H9 (cell line): ENCODE measurements at regions not wholly inside any gene's neighbourhood (a gene's known extent, or its start where the extent isn't known, plus 50 kb on each side); places are given as distances from the start of the nearest gene placed in this dataset.
"Not testable (repeated sequence)": the region's sequence is repeated elsewhere in the genome, so short reads cannot be mapped to it uniquely, and the experiment has no call there.

Experiments
- DNase-seq: peaks from one replicate; pipeline ENCODE4 v3.0.0-alpha.2; 2017
- H2AFZ ChIP-seq: one replicate; pipeline ENCODE4 v1.6.1; 2013; ENCODE audit warnings: mild to moderate bottlenecking, low read length, control low read depth, moderate library complexity
- H2AK5ac ChIP-seq: 2 replicates; pipeline ENCODE4 v1.6.1; 2013; ENCODE audit warnings: low read length, control low read depth, mixed read lengths; ENCODE audit not compliant: insufficient read length
- H2BK120ac ChIP-seq: one replicate; pipeline ENCODE4 v1.6.1; 2013; ENCODE audit warnings: low read depth, mild to moderate bottlenecking, low read length, control low read depth, inconsistent platforms; ENCODE audit not compliant: poor library complexity, severe bottlenecking
- H2BK12ac ChIP-seq: 2 replicates; pipeline ENCODE4 v1.6.1; 2013; ENCODE audit warnings: low read length, control low read depth, mixed read lengths, low read depth; ENCODE audit not compliant: insufficient read length
- H2BK15ac ChIP-seq: 2 replicates; pipeline ENCODE4 v1.6.1; 2013; ENCODE audit warnings: low read depth, low read length, control low read depth
- H2BK20ac ChIP-seq: one replicate; pipeline ENCODE4 v1.6.1; 2013; ENCODE audit warnings: low read depth, mild to moderate bottlenecking, low read length, control low read depth, inconsistent platforms; ENCODE audit not compliant: poor library complexity, severe bottlenecking
- H2BK5ac ChIP-seq: 2 replicates; pipeline ENCODE4 v1.6.1; 2013; ENCODE audit warnings: low read length, control low read depth, mixed read lengths; ENCODE audit not compliant: insufficient read length
- H3K14ac ChIP-seq: 2 replicates; pipeline ENCODE4 v1.6.1; 2013; ENCODE audit warnings: low read length, control low read depth; ENCODE audit not compliant: insufficient read depth
- H3K18ac ChIP-seq: 2 replicates; pipeline ENCODE4 v1.6.1; 2013; ENCODE audit warnings: low read depth, mild to moderate bottlenecking, mixed read lengths, low read length, control low read depth; ENCODE audit not compliant: insufficient read length
- H3K23ac ChIP-seq: 2 replicates; pipeline ENCODE4 v1.6.1; 2013; ENCODE audit warnings: low read length, control low read depth, mixed read lengths, low read depth; ENCODE audit not compliant: insufficient read length
- H3K23me2 ChIP-seq: 2 replicates; pipeline ENCODE4 v1.6.1; 2013; ENCODE audit warnings: low read depth, mild to moderate bottlenecking, mixed read lengths, low read length, control low read depth; ENCODE audit not compliant: insufficient read length, poor library complexity, severe bottlenecking
- H3K27ac ChIP-seq: 2 replicates; pipeline ENCODE4 v1.5.1; 2013; ENCODE audit warnings: low read length, control low read depth, mixed read lengths, low read depth; ENCODE audit not compliant: insufficient read length
- H3K27me3 ChIP-seq: 2 replicates; pipeline ENCODE4 v1.6.1; 2013; ENCODE audit warnings: low read length, control low read depth, inconsistent platforms; ENCODE audit not compliant: insufficient read depth
- H3K4ac ChIP-seq: 2 replicates; pipeline ENCODE4 v1.6.1; 2013; ENCODE audit warnings: low read depth, mild to moderate bottlenecking, control low read depth, inconsistent platforms, low read length, moderate library complexity
- H3K4me1 ChIP-seq: 2 replicates; pipeline ENCODE4 v1.6.1; 2013; ENCODE audit warnings: low read length, control low read depth, inconsistent platforms; ENCODE audit not compliant: insufficient read depth
- H3K4me2 ChIP-seq: 2 replicates; pipeline ENCODE4 v1.6.1; 2013; ENCODE audit warnings: low read length, control low read depth, mixed read lengths; ENCODE audit not compliant: insufficient read length, insufficient read depth
- H3K56ac ChIP-seq: 2 replicates; pipeline ENCODE4 v1.6.1; 2013; ENCODE audit warnings: low read depth, mild to moderate bottlenecking, mixed read lengths, low read length, control low read depth; ENCODE audit not compliant: insufficient read length
- H3K79me1 ChIP-seq: 2 replicates; pipeline ENCODE4 v1.6.1; 2013; ENCODE audit warnings: low read depth, mild to moderate bottlenecking, moderate library complexity, low read length, control low read depth, inconsistent platforms; ENCODE audit not compliant: insufficient read depth, poor library complexity, severe bottlenecking
- H3K79me2 ChIP-seq: 2 replicates; pipeline ENCODE4 v1.6.1; 2013; ENCODE audit warnings: low read length, control low read depth, inconsistent platforms; ENCODE audit not compliant: insufficient read depth
- H3K9ac ChIP-seq: 2 replicates; pipeline ENCODE4 v1.6.1; 2013; ENCODE audit warnings: low read length, control low read depth, mixed read lengths; ENCODE audit not compliant: insufficient read length; ENCODE audit errors: extremely low read depth
- H3K9me3 ChIP-seq: one replicate; pipeline ENCODE4 v1.6.1; 2013; ENCODE audit warnings: low read depth, low read length, inconsistent platforms; ENCODE audit not compliant: control insufficient read depth
- H3T11ph ChIP-seq: one replicate; pipeline ENCODE4 v1.6.1; 2013; ENCODE audit warnings: mild to moderate bottlenecking, low read length, control low read depth, inconsistent platforms
- H4K20me1 ChIP-seq: one replicate; pipeline ENCODE4 v1.6.1; 2013; ENCODE audit not compliant: control insufficient read depth, insufficient read length, insufficient read depth
- H4K5ac ChIP-seq: 2 replicates; pipeline ENCODE4 v1.6.1; 2013; ENCODE audit warnings: low read depth, mild to moderate bottlenecking, mixed read lengths, low read length, control low read depth; ENCODE audit not compliant: insufficient read length
- H4K8ac ChIP-seq: replicated peaks from 2 replicates; pipeline ENCODE4 v1.6.1; 2013; ENCODE audit warnings: low read length, control low read depth, mixed read lengths, low read depth; ENCODE audit not compliant: insufficient read length
- H4K91ac ChIP-seq: 2 replicates; pipeline ENCODE4 v1.6.1; 2013; ENCODE audit warnings: low read depth, mild to moderate bottlenecking, moderate library complexity, mixed read lengths, low read length, control low read depth; ENCODE audit not compliant: insufficient read length
- H3K27ac Mint-ChIP-seq, 3 experiments: 2 replicates in 2 of 3; 3 replicates in 1 of 3; pipeline ENCODE4 v1.8.0; 2020 to 2021; ENCODE audit warnings: mixed read lengths in 3 of 3, mild to moderate bottlenecking in 1 of 3, moderate library complexity in 1 of 3
- H3K27me3 Mint-ChIP-seq: 2 replicates; pipeline ENCODE4 v1.8.0; 2021; ENCODE audit warnings: low read depth, mild to moderate bottlenecking, moderate library complexity, mixed read lengths
- H3K36me3 Mint-ChIP-seq, 3 experiments: 2 replicates in 2 of 3; 3 replicates in 1 of 3; pipeline ENCODE4 v1.8.0; 2020 to 2021; ENCODE audit warnings: low read depth in 3 of 3, mixed read lengths in 3 of 3; ENCODE audit not compliant: insufficient read depth in 1 of 3
- H3K4me1 Mint-ChIP-seq, 2 experiments: 2 replicates each; pipeline ENCODE4 v1.8.0; 2020; ENCODE audit warnings: mixed read lengths in 2 of 2
- H3K4me3 Mint-ChIP-seq, 2 experiments: 2 replicates in 1 of 2; 3 replicates in 1 of 2; pipeline ENCODE4 v1.8.0; 2020 to 2021; ENCODE audit warnings: mild to moderate bottlenecking in 2 of 2, mixed read lengths in 2 of 2, moderate library complexity in 1 of 2
- H3K9me3 Mint-ChIP-seq, 2 experiments: 2 replicates in 1 of 2; 3 replicates in 1 of 2; pipeline ENCODE4 v1.8.0; 2020; ENCODE audit warnings: mild to moderate bottlenecking in 2 of 2, mixed read lengths in 2 of 2, moderate library complexity in 1 of 2
- WGBS: extraction: QIAGEN DNeasy Blood & Tissue Kit; methylation state at CpG from one replicate; pipeline ENCODE4 v1.1.7; 2013; ENCODE audit warnings: missing lambda C conversion rate, low lambda C conversion rate, mixed read lengths; ENCODE audit not compliant: insufficient read length; ENCODE audit errors: extremely low coverage; 5-methylcytosine and 5-hydroxymethylcytosine counted together

DNA sequence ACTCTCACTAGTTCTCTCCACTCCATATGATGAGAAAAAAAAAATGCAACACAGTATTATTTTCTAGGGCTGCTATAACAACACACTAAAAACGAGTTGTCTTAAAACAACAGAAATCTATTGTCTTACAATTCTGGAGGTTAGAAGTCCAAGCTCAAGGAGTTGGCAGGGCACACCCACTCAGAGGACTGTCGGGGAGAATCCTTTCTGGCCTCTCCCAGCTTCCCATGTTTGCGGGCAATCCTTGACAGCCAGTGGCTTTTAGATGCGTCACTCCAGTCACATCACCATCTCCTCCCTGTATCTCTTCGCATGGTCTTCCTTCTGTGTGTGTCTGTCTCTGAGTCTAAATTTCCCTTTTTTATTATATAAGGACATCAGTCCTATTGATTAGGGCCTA, 64.0 kb upstream of the KIF2A start:
- H3K9me3 ChIP-seq, H2BK12ac ChIP-seq, H4K8ac ChIP-seq, H4K91ac ChIP-seq, DNase-seq, H2BK20ac ChIP-seq, H2BK120ac ChIP-seq, H3K23me2 ChIP-seq, H3K18ac ChIP-seq, H4K5ac ChIP-seq, H3K27ac ChIP-seq, H2AFZ ChIP-seq, H3K27me3 Mint-ChIP-seq, H3K27ac Mint-ChIP-seq, H3K79me2 ChIP-seq, H4K20me1 ChIP-seq, H3K36me3 Mint-ChIP-seq, H3K56ac ChIP-seq, H3K4me1 ChIP-seq, H3K4me2 ChIP-seq, H3K9ac ChIP-seq, H3K14ac ChIP-seq, H3K79me1 ChIP-seq, H3K27me3 ChIP-seq, H3K4ac ChIP-seq, H2BK15ac ChIP-seq, H3T11ph ChIP-seq, H3K23ac ChIP-seq, H3K4me1 Mint-ChIP-seq, H3K9me3 Mint-ChIP-seq, H2BK5ac ChIP-seq, H3K4me3 Mint-ChIP-seq, H2AK5ac ChIP-seq: not testable (repeated sequence)
- no CpG with 5 or more reads among the region's 5 CpGs for WGBS

DNA sequence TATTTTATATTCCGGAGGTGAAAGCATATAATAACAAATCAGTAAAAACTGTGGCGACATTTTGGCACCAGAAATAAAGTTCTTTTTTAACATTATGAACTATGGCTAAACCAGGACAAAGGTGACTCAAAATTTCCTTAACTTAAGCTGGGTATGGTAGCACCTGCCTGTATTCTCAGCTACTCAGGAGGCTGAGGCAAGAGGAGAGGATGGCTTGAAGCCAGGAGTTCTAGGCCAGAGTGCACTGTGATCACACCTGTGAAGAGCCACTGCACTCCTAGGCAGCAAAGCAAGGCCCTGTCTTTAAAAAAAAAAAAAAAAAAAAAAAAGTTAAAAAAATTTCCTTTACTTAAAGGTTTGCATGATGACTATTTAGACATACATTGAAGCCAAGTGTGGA, 63.0 kb upstream of the KIF2A start:
- not testable (repeated sequence) for H3K9me3 Mint-ChIP-seq, H3K27me3 ChIP-seq, H3K56ac ChIP-seq, H3K23me2 ChIP-seq, H4K20me1 ChIP-seq, H3K4me1 Mint-ChIP-seq, H3K14ac ChIP-seq, H2BK120ac ChIP-seq, H4K8ac ChIP-seq, H3K4me3 Mint-ChIP-seq, H4K5ac ChIP-seq, H3K36me3 Mint-ChIP-seq, H3K4ac ChIP-seq, DNase-seq, H3K27ac Mint-ChIP-seq, H3K79me1 ChIP-seq, H4K91ac ChIP-seq, H3K4me2 ChIP-seq, H2AFZ ChIP-seq, H3K27me3 Mint-ChIP-seq, H3K23ac ChIP-seq, H2BK12ac ChIP-seq, H2BK15ac ChIP-seq, H2BK20ac ChIP-seq, H2BK5ac ChIP-seq, H3T11ph ChIP-seq, H3K4me1 ChIP-seq, H3K9ac ChIP-seq, H3K79me2 ChIP-seq, H3K27ac ChIP-seq, H3K9me3 ChIP-seq, H3K18ac ChIP-seq, H2AK5ac ChIP-seq
- no CpG with 5 or more reads among the region's 2 CpGs for WGBS

- not testable (repeated sequence) for H4K20me1 ChIP-seq, H4K8ac ChIP-seq, H4K91ac ChIP-seq, H3K27me3 ChIP-seq, H2BK12ac ChIP-seq, H2AFZ ChIP-seq, H3K9me3 Mint-ChIP-seq, H3K27ac ChIP-seq, H3K4me1 Mint-ChIP-seq, H4K5ac ChIP-seq, H3K36me3 Mint-ChIP-seq, H3K9ac ChIP-seq, H3K4me2 ChIP-seq, H3K23ac ChIP-seq, H2BK20ac ChIP-seq, DNase-seq, H3K18ac ChIP-seq, H3K9me3 ChIP-seq, H3K4ac ChIP-seq, H3K4me3 Mint-ChIP-seq, H3K56ac ChIP-seq, H3T11ph ChIP-seq, H3K23me2 ChIP-seq, H3K14ac ChIP-seq, H3K79me1 ChIP-seq, H2BK15ac ChIP-seq, H2AK5ac ChIP-seq, H3K27me3 Mint-ChIP-seq, H3K79me2 ChIP-seq, H3K27ac Mint-ChIP-seq, H3K4me1 ChIP-seq, H2BK5ac ChIP-seq, H2BK120ac ChIP-seq
- WGBS, result no CpG with 5 or more reads among the region's 6 CpGs
Measured at GRCh38 chr5:62248192-62248591, 57.8 kb upstream of the KIF2A start.
